ENCODE measurements at regions not wholly inside any gene's neighbourhood (a gene's known extent, or its start where the extent isn't known, plus 50 kb on each side); places are given as distances from the start of the nearest gene placed in this dataset.

GRCh38 chrX:127138218-127138617, 318.7 kb downstream of the PRR32 start:
- FAIRE-seq = no peak
- no peaks in the 10 kb centered on the region for H3K79me2 ChIP-seq (ENCODE audit: control insufficient read depth, insufficient read depth, low read length)

More at GRCh38 chrX:127138218-127138617, 318.7 kb downstream of the PRR32 start:
- TF ChIP-seq POLR2A (IDR thresholded peaks at IDR 0.05; ENCODE audit: low read depth, low read length) = no peak
- TF ChIP-seq, protein P1, sequence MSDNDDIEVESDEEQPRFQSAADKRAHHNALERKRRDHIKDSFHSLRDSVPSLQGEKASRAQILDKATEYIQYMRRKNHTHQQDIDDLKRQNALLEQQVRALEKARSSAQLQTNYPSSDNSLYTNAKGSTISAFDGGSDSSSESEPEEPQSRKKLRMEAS (IDR thresholded peaks at IDR 0.05; ENCODE audit: insufficient read depth, insufficient read length) = no peak
- no peak for TF ChIP-seq MYC (IDR thresholded peaks at IDR 0.05; ENCODE audit: low read depth, low read length)
- TF ChIP-seq EZH2 (IDR thresholded peaks at IDR 0.05; ENCODE audit: borderline replicate concordance, low read depth, low read length, severe bottlenecking) = no peak
- no peak for TF ChIP-seq FOS (IDR thresholded peaks at IDR 0.05; ENCODE audit: borderline replicate concordance, insufficient read depth, low read length)
- no peak for TF ChIP-seq GATA2 (IDR thresholded peaks at IDR 0.05; ENCODE audit: insufficient read depth, insufficient read length, low read depth, low read length)
- TF ChIP-seq, protein P2, sequence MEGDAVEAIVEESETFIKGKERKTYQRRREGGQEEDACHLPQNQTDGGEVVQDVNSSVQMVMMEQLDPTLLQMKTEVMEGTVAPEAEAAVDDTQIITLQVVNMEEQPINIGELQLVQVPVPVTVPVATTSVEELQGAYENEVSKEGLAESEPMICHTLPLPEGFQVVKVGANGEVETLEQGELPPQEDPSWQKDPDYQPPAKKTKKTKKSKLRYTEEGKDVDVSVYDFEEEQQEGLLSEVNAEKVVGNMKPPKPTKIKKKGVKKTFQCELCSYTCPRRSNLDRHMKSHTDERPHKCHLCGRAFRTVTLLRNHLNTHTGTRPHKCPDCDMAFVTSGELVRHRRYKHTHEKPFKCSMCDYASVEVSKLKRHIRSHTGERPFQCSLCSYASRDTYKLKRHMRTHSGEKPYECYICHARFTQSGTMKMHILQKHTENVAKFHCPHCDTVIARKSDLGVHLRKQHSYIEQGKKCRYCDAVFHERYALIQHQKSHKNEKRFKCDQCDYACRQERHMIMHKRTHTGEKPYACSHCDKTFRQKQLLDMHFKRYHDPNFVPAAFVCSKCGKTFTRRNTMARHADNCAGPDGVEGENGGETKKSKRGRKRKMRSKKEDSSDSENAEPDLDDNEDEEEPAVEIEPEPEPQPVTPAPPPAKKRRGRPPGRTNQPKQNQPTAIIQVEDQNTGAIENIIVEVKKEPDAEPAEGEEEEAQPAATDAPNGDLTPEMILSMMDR (IDR thresholded peaks at IDR 0.05; ENCODE audit: extremely low read depth in 1 of 2, insufficient read depth in 1 of 2, low read depth in 1 of 2, low read length in 2 of 2) = no peak
- TF ChIP-seq POLR2AphosphoS5 (IDR thresholded peaks at IDR 0.05; ENCODE audit: insufficient read depth, low read depth, low read length) = no peak
- no peak for TF ChIP-seq JUN (IDR thresholded peaks at IDR 0.05; ENCODE audit: borderline replicate concordance, insufficient read depth, insufficient read length, low read depth)
- Histone ChIP-seq H3K27me3 (ENCODE audit: control insufficient read depth in 2 of 2, insufficient read depth in 2 of 2, low read length in 2 of 2) (no peaks in the 10 kb centered on the region), H3K36me3 (ENCODE audit: control insufficient read depth in 2 of 2, extremely low read depth in 1 of 2, insufficient read depth in 2 of 2, low read length in 2 of 2) (no peaks in the 10 kb centered on the region), H3K9me3 (replicated peaks; ENCODE audit: control insufficient read depth, insufficient read depth, low read length) (no peaks in the 10 kb centered on the region), H3K9me1 (replicated peaks; ENCODE audit: control insufficient read depth, extremely low read depth, insufficient read depth, low read length) (no peaks in the 10 kb centered on the region), H3K27ac (ENCODE audit: insufficient read depth, low read depth, low read length) (no peak overlapping the region), H3K4me1 (ENCODE audit: control insufficient read depth, extremely low read depth, insufficient read depth, low read length) (no peaks in the 10 kb centered on the region), H4K20me1 (replicated peaks; ENCODE audit: control insufficient read depth, extremely low read depth, insufficient read depth, low read length) (no peaks in the 10 kb centered on the region), H3K4me3 (replicated peaks in 1 of 3; ENCODE audit: insufficient read depth in 1 of 3, low read depth in 1 of 3, low read length in 3 of 3) (no peak overlapping the region), H3K9ac (replicated peaks; ENCODE audit: extremely low read depth, insufficient read depth, low read length) (no peak overlapping the region), H2AFZ (ENCODE audit: low read depth, low read length) (no peak overlapping the region), H3K4me2 (ENCODE audit: insufficient read depth, low read length) (no peak overlapping the region)
- dilution Hi-C loops (cut with MboI; ENCODE audit: extremely low pct_ligation_motif_present, low sequenced_read_pairs) = no loop called here
- ChIA-PET POLR2A (no interaction called here), CTCF (no interaction called here)
- intact Hi-C loops (cut with micrococcal nuclease) = no loop called here
- no TSS peak for BruUV-seq (replicated peaks)
- no peak for DNase-seq (ENCODE audit: low read depth, low spot score)

All from endothelial cell of umbilical vein (primary cell).